Thyroid gland (tissue), 4 donors: ENCODE measurements at regions not wholly inside any gene's neighbourhood (a gene's known extent, or its start where the extent isn't known, plus 50 kb on each side); places are given as distances from the start of the nearest gene placed in this dataset.
"Not testable (repeated sequence)": the region's sequence is repeated elsewhere in the genome, so short reads cannot be mapped to it uniquely, and the experiment has no call there.

Experiments used
- POLR2A ChIP-seq, 2 donors: fragments of 450-650 bp; IDR thresholded peaks; one replicate each; pipeline ENCODE4 v1.6.1; 2017; ENCODE audit warnings: antibody characterized with exemption in 2 of 2, mild to moderate bottlenecking in 2 of 2, moderate library complexity in 1 of 2
- TF ChIP-seq, protein P1 (sequence below), 6 experiments: fragments of 200-600 bp in 3 of 6; fragments of 450-650 bp in 3 of 6; sonication (generic) in 3 of 6; IDR thresholded peaks; one replicate each; pipeline ENCODE4 v1.5.1; 2016 to 2019; ENCODE audit warnings: antibody characterized with exemption in 6 of 6, mild to moderate bottlenecking in 2 of 6, inconsistent platforms in 1 of 6, moderate library complexity in 1 of 6

- TF ChIP-seq, protein P1, sequence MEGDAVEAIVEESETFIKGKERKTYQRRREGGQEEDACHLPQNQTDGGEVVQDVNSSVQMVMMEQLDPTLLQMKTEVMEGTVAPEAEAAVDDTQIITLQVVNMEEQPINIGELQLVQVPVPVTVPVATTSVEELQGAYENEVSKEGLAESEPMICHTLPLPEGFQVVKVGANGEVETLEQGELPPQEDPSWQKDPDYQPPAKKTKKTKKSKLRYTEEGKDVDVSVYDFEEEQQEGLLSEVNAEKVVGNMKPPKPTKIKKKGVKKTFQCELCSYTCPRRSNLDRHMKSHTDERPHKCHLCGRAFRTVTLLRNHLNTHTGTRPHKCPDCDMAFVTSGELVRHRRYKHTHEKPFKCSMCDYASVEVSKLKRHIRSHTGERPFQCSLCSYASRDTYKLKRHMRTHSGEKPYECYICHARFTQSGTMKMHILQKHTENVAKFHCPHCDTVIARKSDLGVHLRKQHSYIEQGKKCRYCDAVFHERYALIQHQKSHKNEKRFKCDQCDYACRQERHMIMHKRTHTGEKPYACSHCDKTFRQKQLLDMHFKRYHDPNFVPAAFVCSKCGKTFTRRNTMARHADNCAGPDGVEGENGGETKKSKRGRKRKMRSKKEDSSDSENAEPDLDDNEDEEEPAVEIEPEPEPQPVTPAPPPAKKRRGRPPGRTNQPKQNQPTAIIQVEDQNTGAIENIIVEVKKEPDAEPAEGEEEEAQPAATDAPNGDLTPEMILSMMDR (IDR thresholded peaks at IDR 0.05), result peak in 1 of 6 experiments; percentile 12
- TF ChIP-seq POLR2A (IDR thresholded peaks at IDR 0.05), result not testable (repeated sequence)
Measured at GRCh38 chr2:160628020-160628637, 134.5 kb upstream of the RBMS1 start.
